Neural cell (in vitro differentiated cells): ENCODE measurements at regions not wholly inside any gene's neighbourhood (a gene's known extent, or its start where the extent isn't known, plus 50 kb on each side); places are given as distances from the start of the nearest gene placed in this dataset.

ENCODE experiments used
- H2AFZ ChIP-seq: fragments of 200-600, 300-800 bp; sonication (generic), shearing (Covaris generic); 2 replicates; pipeline ENCODE4 v1.6.0; 2014; ENCODE audit warnings: low read depth, mild to moderate bottlenecking, antibody characterized with exemption, low read length, moderate library complexity
- H3F3A ChIP-seq: fragments of 200-600 bp; shearing (Covaris generic); 2 replicates; pipeline ENCODE4 v1.6.1; 2016; ENCODE audit warnings: mild to moderate bottlenecking, moderate library complexity, mixed read lengths, antibody characterized with exemption, low read length; ENCODE audit not compliant: insufficient read depth, poor library complexity, severe bottlenecking
- H3K27ac ChIP-seq: fragments of 200-600, 300-800 bp; sonication (generic), shearing (Covaris generic); 2 replicates; pipeline ENCODE4 v1.5.1; 2014; ENCODE audit warnings: mild to moderate bottlenecking, low read length, moderate library complexity
- H3K27me3 ChIP-seq: fragments of 300-800, 200-600 bp; sonication (generic), shearing (Covaris generic); 2 replicates; pipeline ENCODE4 v1.6.0; 2014; ENCODE audit warnings: mild to moderate bottlenecking, low read depth, low read length, moderate library complexity; ENCODE audit not compliant: insufficient read depth
- H3K36me3 ChIP-seq: fragments of 300-800, 200-600 bp; sonication (generic), shearing (Covaris generic); 2 replicates; pipeline ENCODE4 v1.5.1; 2014; ENCODE audit warnings: mild to moderate bottlenecking, antibody characterized with exemption, low read length, moderate library complexity; ENCODE audit not compliant: insufficient read depth
- H3K4me2 ChIP-seq: fragments of 300-800, 200-600 bp; sonication (generic), shearing (Covaris generic); 2 replicates; pipeline ENCODE4 v1.6.0; 2014; ENCODE audit warnings: mild to moderate bottlenecking, low read length
- H3K4me3 ChIP-seq: fragments of 300-800, 200-600 bp; sonication (generic), shearing (Covaris generic); 2 replicates; pipeline ENCODE4 v1.5.1; 2014; ENCODE audit warnings: mild to moderate bottlenecking, low read length, moderate library complexity
- H3K79me2 ChIP-seq: fragments of 200-600 bp; shearing (Covaris generic); replicated peaks from 2 replicates; pipeline ENCODE4 v1.6.0; 2014; ENCODE audit warnings: mild to moderate bottlenecking, low read length, moderate library complexity; ENCODE audit not compliant: insufficient read depth
- H3K9ac ChIP-seq: fragments of 300-800, 200-600 bp; sonication (generic), shearing (Covaris generic); 2 replicates; pipeline ENCODE4 v1.6.1; 2016; ENCODE audit warnings: mild to moderate bottlenecking, low read length, mixed read lengths
- H3K9me2 ChIP-seq: fragments of 200-600 bp; shearing (Covaris generic); 2 replicates; pipeline ENCODE4 v1.6.1; 2016; ENCODE audit warnings: mild to moderate bottlenecking, low read length, mixed read lengths; ENCODE audit not compliant: insufficient read depth
- H3K9me3 ChIP-seq: fragments of 200-600, 300-800 bp; sonication (generic), shearing (Covaris generic); 2 replicates; pipeline ENCODE4 v1.6.1; 2016; ENCODE audit warnings: mild to moderate bottlenecking, mixed run types, low read length, moderate library complexity, mixed read lengths
- H4K20me1 ChIP-seq: fragments of 200-600 bp; shearing (Covaris generic); 2 replicates; pipeline ENCODE4 v1.6.1; 2016; ENCODE audit warnings: mild to moderate bottlenecking, mixed run types; ENCODE audit not compliant: insufficient read depth
- CTCF ChIP-seq: fragments of 450-650 bp; IDR thresholded peaks from 2 replicates; pipeline ENCODE4 v1.5.1; 2014; ENCODE audit warnings: antibody characterized with exemption, mild to moderate bottlenecking, moderate library complexity; ENCODE audit not compliant: poor library complexity, severe bottlenecking
- EP300 ChIP-seq: fragments of 450-650 bp; conservative IDR thresholded peaks from 2 replicates; pipeline ENCODE4 v1.6.1; 2014; ENCODE audit warnings: antibody characterized with exemption, mild to moderate bottlenecking, moderate library complexity; ENCODE audit not compliant: poor library complexity, severe bottlenecking
- EZH2 ChIP-seq: fragments of 200-600, 300-800 bp; shearing (Covaris generic), sonication (generic); IDR thresholded peaks from 2 replicates; pipeline ENCODE4 v1.6.1; 2014; ENCODE audit warnings: antibody characterized with exemption, low read length, borderline replicate concordance, mild to moderate bottlenecking; ENCODE audit not compliant: insufficient read depth, poor library complexity, severe bottlenecking
- MXI1 ChIP-seq: fragments of 450-650 bp; conservative IDR thresholded peaks from 2 replicates; pipeline ENCODE4 v1.6.1; 2014; ENCODE audit warnings: antibody characterized with exemption, mild to moderate bottlenecking; ENCODE audit not compliant: poor library complexity, severe bottlenecking
- POLR2AphosphoS5 ChIP-seq: IDR thresholded peaks from 2 replicates; pipeline ENCODE4 v1.6.1; 2012
- RAD21 ChIP-seq: fragments of 450-650 bp; conservative IDR thresholded peaks from 2 replicates; pipeline ENCODE4 v1.6.1; 2014; ENCODE audit warnings: antibody characterized with exemption, mild to moderate bottlenecking, moderate library complexity
- SMC3 ChIP-seq: fragments of 450-650 bp; conservative IDR thresholded peaks from 2 replicates; pipeline ENCODE4 v1.6.1; 2014; ENCODE audit warnings: antibody characterized with exemption, mild to moderate bottlenecking, moderate library complexity; ENCODE audit not compliant: poor library complexity
- TAF1 ChIP-seq: IDR thresholded peaks from 2 replicates; pipeline ENCODE4 v1.6.1; 2012; ENCODE audit warnings: low read depth
- TF ChIP-seq, protein P1 (sequence below): IDR thresholded peaks from 2 replicates; pipeline ENCODE4 v1.6.1; 2012; ENCODE audit warnings: borderline replicate concordance

DNA sequence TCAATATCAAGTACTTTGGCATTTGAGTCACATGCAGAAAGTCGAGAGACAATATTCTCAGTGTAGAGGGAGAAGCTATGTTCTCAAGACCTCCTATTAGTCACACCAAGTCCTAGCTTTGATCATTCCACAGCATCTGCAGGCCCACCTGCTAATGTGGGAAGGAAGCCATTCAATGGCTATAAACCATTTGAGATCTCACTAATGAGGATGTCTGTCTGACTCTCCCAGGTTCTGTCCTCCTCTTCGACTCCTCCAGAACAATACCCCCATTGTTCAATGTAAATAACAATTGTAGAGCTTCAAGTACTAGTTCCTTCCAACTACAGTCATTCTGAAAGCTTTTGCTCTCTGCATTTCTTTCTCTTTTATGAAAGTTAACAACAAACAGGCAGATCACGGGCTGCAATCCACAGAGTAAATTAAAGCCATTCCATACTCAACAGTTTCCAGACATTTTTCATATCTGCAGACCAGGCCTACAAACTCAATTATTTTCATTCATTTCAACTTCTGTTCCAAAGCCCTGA is 140.2 kb upstream of the EDNRA start:
- H3K27ac ChIP-seq = no peak overlapping the region
- H3F3A ChIP-seq = no peaks in the 10 kb centered on the region
- H3K79me2 ChIP-seq = no peaks in the 10 kb centered on the region
- no peak for TF ChIP-seq POLR2AphosphoS5
- TF ChIP-seq EP300 = no peak
- no peak for TF ChIP-seq SMC3
- no peak for TF ChIP-seq MXI1
- TF ChIP-seq EZH2 = no peak
- no peak for TF ChIP-seq RAD21
- H3K27me3 ChIP-seq = no peaks in the 10 kb centered on the region
- no peak overlapping the region for H3K4me2 ChIP-seq
- no peak overlapping the region for H3K4me3 ChIP-seq
- H3K36me3 ChIP-seq = no peaks in the 10 kb centered on the region
- no peak overlapping the region for H2AFZ ChIP-seq
- no peaks in the 10 kb centered on the region for H3K9me2 ChIP-seq
- no peak overlapping the region for H3K9ac ChIP-seq
- H4K20me1 ChIP-seq = no peaks in the 10 kb centered on the region
- no peaks in the 10 kb centered on the region for H3K9me3 ChIP-seq

DNA sequence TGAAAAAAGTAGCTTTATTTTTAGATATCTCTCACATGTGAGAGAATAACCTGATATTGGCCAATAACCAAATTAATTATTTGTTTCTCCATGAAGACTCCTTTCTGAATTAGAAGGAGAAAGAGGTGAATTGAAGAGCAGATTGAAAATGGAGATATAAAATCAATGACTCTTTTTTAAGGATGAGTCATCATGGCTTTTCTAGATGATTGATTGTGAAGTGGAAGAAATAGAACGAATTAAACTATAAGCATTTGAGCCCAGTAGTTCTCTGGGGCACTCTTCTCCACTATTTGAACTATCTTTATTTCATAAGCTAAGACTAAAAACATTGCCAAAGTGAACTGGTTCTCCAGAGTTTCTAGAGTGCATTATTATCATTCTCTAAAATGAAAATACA is 137.2 kb upstream of the EDNRA start:
- no peaks in the 10 kb centered on the region for H4K20me1 ChIP-seq
- H2AFZ ChIP-seq = no peak overlapping the region
- no peaks in the 10 kb centered on the region for H3K27me3 ChIP-seq
- H3K9me3 ChIP-seq = no peaks in the 10 kb centered on the region
- no peaks in the 10 kb centered on the region for H3F3A ChIP-seq
- H3K9me2 ChIP-seq = no peaks in the 10 kb centered on the region
- no peak for TF ChIP-seq TAF1
- TF ChIP-seq POLR2AphosphoS5 = no peak
- no peak for TF ChIP-seq CTCF
- TF ChIP-seq, protein P1, sequence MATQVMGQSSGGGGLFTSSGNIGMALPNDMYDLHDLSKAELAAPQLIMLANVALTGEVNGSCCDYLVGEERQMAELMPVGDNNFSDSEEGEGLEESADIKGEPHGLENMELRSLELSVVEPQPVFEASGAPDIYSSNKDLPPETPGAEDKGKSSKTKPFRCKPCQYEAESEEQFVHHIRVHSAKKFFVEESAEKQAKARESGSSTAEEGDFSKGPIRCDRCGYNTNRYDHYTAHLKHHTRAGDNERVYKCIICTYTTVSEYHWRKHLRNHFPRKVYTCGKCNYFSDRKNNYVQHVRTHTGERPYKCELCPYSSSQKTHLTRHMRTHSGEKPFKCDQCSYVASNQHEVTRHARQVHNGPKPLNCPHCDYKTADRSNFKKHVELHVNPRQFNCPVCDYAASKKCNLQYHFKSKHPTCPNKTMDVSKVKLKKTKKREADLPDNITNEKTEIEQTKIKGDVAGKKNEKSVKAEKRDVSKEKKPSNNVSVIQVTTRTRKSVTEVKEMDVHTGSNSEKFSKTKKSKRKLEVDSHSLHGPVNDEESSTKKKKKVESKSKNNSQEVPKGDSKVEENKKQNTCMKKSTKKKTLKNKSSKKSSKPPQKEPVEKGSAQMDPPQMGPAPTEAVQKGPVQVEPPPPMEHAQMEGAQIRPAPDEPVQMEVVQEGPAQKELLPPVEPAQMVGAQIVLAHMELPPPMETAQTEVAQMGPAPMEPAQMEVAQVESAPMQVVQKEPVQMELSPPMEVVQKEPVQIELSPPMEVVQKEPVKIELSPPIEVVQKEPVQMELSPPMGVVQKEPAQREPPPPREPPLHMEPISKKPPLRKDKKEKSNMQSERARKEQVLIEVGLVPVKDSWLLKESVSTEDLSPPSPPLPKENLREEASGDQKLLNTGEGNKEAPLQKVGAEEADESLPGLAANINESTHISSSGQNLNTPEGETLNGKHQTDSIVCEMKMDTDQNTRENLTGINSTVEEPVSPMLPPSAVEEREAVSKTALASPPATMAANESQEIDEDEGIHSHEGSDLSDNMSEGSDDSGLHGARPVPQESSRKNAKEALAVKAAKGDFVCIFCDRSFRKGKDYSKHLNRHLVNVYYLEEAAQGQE = no peak
- no peak for TF ChIP-seq EP300
- no peak for TF ChIP-seq EZH2
- TF ChIP-seq RAD21 = no peak
- no peak for TF ChIP-seq MXI1
- no peak for TF ChIP-seq SMC3
- no peak overlapping the region for H3K27ac ChIP-seq
- H3K4me2 ChIP-seq = no peak overlapping the region
- H3K4me3 ChIP-seq = no peak overlapping the region
- H3K9ac ChIP-seq = no peak overlapping the region
- H3K79me2 ChIP-seq = no peaks in the 10 kb centered on the region
- no peaks in the 10 kb centered on the region for H3K36me3 ChIP-seq
